Retinal pigment epithelial cell (primary cell): ENCODE measurements at regions not wholly inside any gene's neighbourhood (a gene's known extent, or its start where the extent isn't known, plus 50 kb on each side); places are given as distances from the start of the nearest gene placed in this dataset.

Experiments used
- DNase-seq: peaks from one replicate; pipeline ENCODE4 v3.0.0-alpha.2; 2010; ENCODE audit warnings: low read depth
- H3K4me3 ChIP-seq: 2 replicates; pipeline ENCODE4 v1.5.1; 2011; ENCODE audit warnings: mild to moderate bottlenecking, low read length, control low read depth, moderate library complexity
- TF ChIP-seq, protein P1 (sequence below): conservative IDR thresholded peaks from 2 replicates; pipeline ENCODE4 v1.5.1; 2011; ENCODE audit warnings: low read depth, low read length, control low read depth, inconsistent platforms

DNA sequence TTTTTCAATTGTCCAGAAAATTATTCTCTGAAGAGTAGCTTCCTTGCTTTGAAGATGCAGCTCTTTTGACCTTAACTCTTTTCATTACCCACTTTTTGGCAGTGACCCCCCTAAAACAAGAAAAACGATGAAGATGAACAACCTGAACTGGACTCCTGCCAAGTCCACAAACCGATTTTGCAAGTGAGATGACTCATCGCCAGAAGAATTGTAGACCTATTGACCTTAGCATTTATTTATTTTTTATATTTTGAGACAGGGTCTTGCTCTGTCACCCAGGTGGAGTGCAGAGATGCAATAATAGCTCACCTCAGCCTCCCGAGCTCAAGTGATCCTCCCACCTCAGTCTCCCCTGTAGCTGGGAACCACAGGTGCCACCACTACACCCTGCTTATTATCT is 859.2 kb downstream of the GATA3 start:
- no peak for DNase-seq
- TF ChIP-seq, protein P1, sequence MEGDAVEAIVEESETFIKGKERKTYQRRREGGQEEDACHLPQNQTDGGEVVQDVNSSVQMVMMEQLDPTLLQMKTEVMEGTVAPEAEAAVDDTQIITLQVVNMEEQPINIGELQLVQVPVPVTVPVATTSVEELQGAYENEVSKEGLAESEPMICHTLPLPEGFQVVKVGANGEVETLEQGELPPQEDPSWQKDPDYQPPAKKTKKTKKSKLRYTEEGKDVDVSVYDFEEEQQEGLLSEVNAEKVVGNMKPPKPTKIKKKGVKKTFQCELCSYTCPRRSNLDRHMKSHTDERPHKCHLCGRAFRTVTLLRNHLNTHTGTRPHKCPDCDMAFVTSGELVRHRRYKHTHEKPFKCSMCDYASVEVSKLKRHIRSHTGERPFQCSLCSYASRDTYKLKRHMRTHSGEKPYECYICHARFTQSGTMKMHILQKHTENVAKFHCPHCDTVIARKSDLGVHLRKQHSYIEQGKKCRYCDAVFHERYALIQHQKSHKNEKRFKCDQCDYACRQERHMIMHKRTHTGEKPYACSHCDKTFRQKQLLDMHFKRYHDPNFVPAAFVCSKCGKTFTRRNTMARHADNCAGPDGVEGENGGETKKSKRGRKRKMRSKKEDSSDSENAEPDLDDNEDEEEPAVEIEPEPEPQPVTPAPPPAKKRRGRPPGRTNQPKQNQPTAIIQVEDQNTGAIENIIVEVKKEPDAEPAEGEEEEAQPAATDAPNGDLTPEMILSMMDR, result no peak
- H3K4me3 ChIP-seq, result no peak overlapping the region

DNA sequence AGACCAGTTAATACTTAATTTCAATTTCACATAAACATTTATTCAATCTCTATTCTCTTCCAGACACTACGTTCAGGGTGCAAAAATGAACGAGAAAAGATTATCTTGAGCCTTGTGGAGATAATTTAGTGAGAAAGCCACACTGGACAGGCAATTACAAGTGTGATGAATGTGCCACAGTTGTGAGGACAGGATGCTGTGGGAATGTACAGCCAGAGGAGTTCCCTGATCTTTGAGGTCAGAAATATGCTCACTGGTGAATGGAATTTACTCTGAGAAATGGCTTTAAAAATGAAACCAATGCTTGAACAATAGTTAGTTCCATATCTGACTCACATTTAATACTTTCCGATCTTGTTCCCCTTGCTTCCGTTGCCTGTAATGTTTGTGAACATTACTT is 864.8 kb downstream of the GATA3 start:
- DNase-seq, result no peak
- TF ChIP-seq, protein P1, result no peak
- H3K4me3 ChIP-seq, result no peak overlapping the region

DNA sequence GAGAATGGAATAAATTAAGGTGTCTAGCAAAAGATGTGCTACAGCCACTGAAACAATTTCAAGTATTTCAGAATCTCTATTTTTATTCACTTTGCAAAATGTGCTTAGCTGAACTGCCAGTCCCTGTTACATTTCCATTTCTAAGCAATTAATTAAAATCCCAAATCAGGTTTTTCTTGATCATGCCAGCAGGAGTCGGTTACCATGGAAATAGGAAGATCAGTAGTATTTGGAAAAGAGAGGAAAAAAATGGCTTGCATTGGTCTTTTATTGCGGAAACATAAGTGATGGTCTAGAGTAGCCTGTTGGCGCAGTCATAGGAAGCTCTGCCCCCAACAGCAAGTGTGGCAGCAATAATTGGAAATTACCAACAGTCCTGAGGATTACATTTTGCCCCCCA is 867.1 kb downstream of the GATA3 start:
- no peak overlapping the region for H3K4me3 ChIP-seq
- TF ChIP-seq, protein P1, result no peak
- no peak for DNase-seq

DNA sequence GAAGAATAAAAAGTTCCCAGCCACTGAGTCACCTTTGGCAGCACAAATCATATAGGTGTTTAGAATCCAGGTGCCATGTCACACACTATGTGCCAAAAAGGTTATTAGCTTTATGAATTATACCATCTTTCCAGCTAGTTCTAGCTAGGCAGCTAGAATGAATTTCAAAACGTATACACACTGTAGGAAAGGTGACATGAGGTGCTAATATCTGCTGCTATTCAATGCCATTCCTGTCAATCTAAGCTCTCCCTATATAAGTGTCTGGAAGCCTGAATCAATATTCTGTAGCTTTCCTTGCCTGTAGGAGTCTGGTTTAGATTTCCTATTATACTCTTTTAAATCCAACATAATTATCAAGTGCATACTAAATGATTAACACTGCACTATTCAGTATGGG is 868.6 kb downstream of the GATA3 start:
- H3K4me3 ChIP-seq, result no peak overlapping the region
- DNase-seq, result no peak
- TF ChIP-seq, protein P1, result no peak

DNA sequence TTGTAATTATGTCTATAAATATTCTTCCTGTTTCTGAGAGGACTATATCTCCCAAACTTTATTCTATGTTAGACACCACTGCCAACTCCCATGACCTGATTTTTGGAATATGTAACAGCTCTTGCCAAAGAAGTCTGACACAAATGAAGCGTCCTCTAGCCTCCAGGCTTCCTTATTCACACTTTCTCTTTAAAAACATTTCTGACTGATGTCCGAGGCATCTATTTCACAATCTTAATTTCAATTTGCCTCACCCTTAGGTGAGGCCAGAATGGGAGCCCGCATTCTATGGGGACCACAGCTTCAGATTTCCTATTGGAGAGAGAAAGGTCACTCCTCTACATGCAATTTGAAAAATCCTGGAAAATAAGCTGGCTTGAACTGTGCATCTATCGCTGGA is 873.2 kb downstream of the GATA3 start:
- TF ChIP-seq, protein P1, result no peak

DNA sequence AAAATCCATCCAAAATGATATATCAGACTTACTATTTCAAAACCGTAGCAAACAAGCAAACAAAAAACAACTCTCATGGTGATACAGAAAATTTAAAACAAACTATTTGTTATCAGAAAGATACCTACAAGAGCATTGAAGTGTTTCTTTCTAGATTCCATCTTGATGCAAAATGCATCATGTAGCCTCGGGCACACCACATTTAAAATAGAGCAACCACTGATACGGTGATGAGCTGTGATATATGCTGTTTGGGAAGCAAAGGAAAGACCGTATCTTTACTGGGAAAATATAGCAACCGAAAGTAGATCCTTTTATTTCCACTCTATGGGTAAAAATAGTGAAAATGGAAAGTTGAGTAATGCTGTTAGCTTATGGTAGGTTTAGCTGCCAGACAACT is 892.0 kb downstream of the GATA3 start:
- no peak overlapping the region for H3K4me3 ChIP-seq
- DNase-seq, result no peak
- TF ChIP-seq, protein P1, result no peak

More for the DNA sequence above, 873.2 kb downstream of the GATA3 start:
- H3K4me3 ChIP-seq, result no peak overlapping the region
- DNase-seq, result no peak

DNA sequence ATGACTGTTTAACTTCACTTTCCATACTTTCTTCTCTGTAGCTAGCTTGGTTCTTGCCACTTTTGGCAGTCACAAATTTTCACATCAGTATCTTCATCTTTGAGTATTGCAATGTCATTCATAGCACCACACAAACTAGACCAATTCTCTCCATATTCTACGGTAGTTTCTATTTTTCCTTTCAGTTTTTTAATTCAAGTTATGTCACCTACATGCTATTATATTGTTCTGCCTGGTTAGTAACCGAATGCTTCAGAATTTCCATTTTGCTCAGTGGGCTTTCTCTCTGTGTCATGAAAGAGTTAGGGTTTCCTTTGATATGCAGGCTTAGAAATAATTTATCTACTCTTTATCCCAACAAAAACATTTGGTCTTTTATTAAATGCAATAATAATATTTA is 896.5 kb downstream of the GATA3 start:
- TF ChIP-seq, protein P1, result no peak
- no peak for DNase-seq
- H3K4me3 ChIP-seq, result no peak overlapping the region
